ENCODE measurements at regions not wholly inside any gene's neighbourhood (a gene's known extent, or its start where the extent isn't known, plus 50 kb on each side); places are given as distances from the start of the nearest gene placed in this dataset.
"Not testable (repeated sequence)": the region's sequence is repeated elsewhere in the genome, so short reads cannot be mapped to it uniquely, and the experiment has no call there.

GRCh38 chr9:97248252-97248651 lies 59.2 kb upstream of the CCDC180 start:
- not testable (repeated sequence) for TF ChIP-seq CTCF, POLR2A (IDR thresholded peaks at IDR 0.05)
